ENCODE measurements at regions not wholly inside any gene's neighbourhood (a gene's known extent, or its start where the extent isn't known, plus 50 kb on each side); places are given as distances from the start of the nearest gene placed in this dataset.
"Not testable (repeated sequence)": the region's sequence is repeated elsewhere in the genome, so short reads cannot be mapped to it uniquely, and the experiment has no call there.

- H3K79me2 ChIP-seq (ENCODE audit: control insufficient read depth, insufficient read depth, low read length): no peaks in the 10 kb centered on the region
- no TSS peak for BruUV-seq (replicated peaks)
- H3K36me3 ChIP-seq (ENCODE audit: control insufficient read depth in 2 of 2, extremely low read depth in 1 of 2, insufficient read depth in 2 of 2, low read length in 2 of 2): no peaks in the 10 kb centered on the region
- TF ChIP-seq POLR2A (IDR thresholded peaks at IDR 0.05; ENCODE audit: low read depth, low read length): no peak
- no peak for TF ChIP-seq EZH2 (IDR thresholded peaks at IDR 0.05; ENCODE audit: borderline replicate concordance, low read depth, low read length, severe bottlenecking)
- no peak for TF ChIP-seq FOS (IDR thresholded peaks at IDR 0.05; ENCODE audit: borderline replicate concordance, insufficient read depth, low read length)
- TF ChIP-seq MAX (IDR thresholded peaks at IDR 0.05; ENCODE audit: insufficient read depth, insufficient read length): no peak
- TF ChIP-seq JUN (IDR thresholded peaks at IDR 0.05; ENCODE audit: borderline replicate concordance, insufficient read depth, insufficient read length, low read depth): no peak
- TF ChIP-seq MYC (IDR thresholded peaks at IDR 0.05; ENCODE audit: low read depth, low read length): no peak
- TF ChIP-seq CTCF (IDR thresholded peaks at IDR 0.05; ENCODE audit: extremely low read depth in 1 of 2, insufficient read depth in 1 of 2, low read depth in 1 of 2, low read length in 2 of 2): no peak
- TF ChIP-seq POLR2AphosphoS5 (IDR thresholded peaks at IDR 0.05; ENCODE audit: insufficient read depth, low read depth, low read length): no peak
- no peak for TF ChIP-seq GATA2 (IDR thresholded peaks at IDR 0.05; ENCODE audit: insufficient read depth, insufficient read length, low read depth, low read length)
- FAIRE-seq (no peak), DNase-seq (ENCODE audit: low read depth, low spot score) (no peak)
- H4K20me1 ChIP-seq (replicated peaks; ENCODE audit: control insufficient read depth, extremely low read depth, insufficient read depth, low read length): no peaks in the 10 kb centered on the region
- H3K27me3 ChIP-seq (ENCODE audit: control insufficient read depth in 2 of 2, insufficient read depth in 2 of 2, low read length in 2 of 2): peaks cover 0 to 2% of the 10 kb centered on the region in 2 experiments
- H3K27ac ChIP-seq (ENCODE audit: insufficient read depth, low read depth, low read length): no peak overlapping the region
- dilution Hi-C loops (cut with MboI; ENCODE audit: extremely low pct_ligation_motif_present, low sequenced_read_pairs) (no loop called here), intact Hi-C loops (cut with micrococcal nuclease) (no loop called here)
- no peaks in the 10 kb centered on the region for H3K4me1 ChIP-seq (ENCODE audit: control insufficient read depth, extremely low read depth, insufficient read depth, low read length)
- H3K9me1 ChIP-seq (replicated peaks; ENCODE audit: control insufficient read depth, extremely low read depth, insufficient read depth, low read length): no peaks in the 10 kb centered on the region
- POLR2A ChIA-PET: no interaction called here
- no peak overlapping the region for H3K9ac ChIP-seq (replicated peaks; ENCODE audit: extremely low read depth, insufficient read depth, low read length)
- CTCF ChIA-PET: no interaction called here
- no peak overlapping the region for H2AFZ ChIP-seq (ENCODE audit: low read depth, low read length)
- no peaks in the 10 kb centered on the region for H3K9me3 ChIP-seq (replicated peaks; ENCODE audit: control insufficient read depth, insufficient read depth, low read length)
- no peak overlapping the region for H3K4me3 ChIP-seq (replicated peaks in 1 of 3; ENCODE audit: insufficient read depth in 1 of 3, low read depth in 1 of 3, low read length in 3 of 3)
- no peak overlapping the region for H3K4me2 ChIP-seq (ENCODE audit: insufficient read depth, low read length)
Observed at GRCh38 chr18:21972281-21972680, 197.1 kb upstream of the GATA6 start.

- H2AFZ ChIP-seq (ENCODE audit: low read depth, low read length); intact Hi-C loops (cut with micrococcal nuclease); FAIRE-seq; H3K27me3 ChIP-seq (ENCODE audit: control insufficient read depth in 2 of 2, insufficient read depth in 2 of 2, low read length in 2 of 2); H3K27ac ChIP-seq (ENCODE audit: insufficient read depth, low read depth, low read length); H3K4me2 ChIP-seq (ENCODE audit: insufficient read depth, low read length); H3K4me1 ChIP-seq (ENCODE audit: control insufficient read depth, extremely low read depth, insufficient read depth, low read length); dilution Hi-C loops (cut with MboI; ENCODE audit: extremely low pct_ligation_motif_present, low sequenced_read_pairs); DNase-seq (ENCODE audit: low read depth, low spot score); BruUV-seq (replicated peaks); H3K79me2 ChIP-seq (ENCODE audit: control insufficient read depth, insufficient read depth, low read length); H3K9ac ChIP-seq (replicated peaks; ENCODE audit: extremely low read depth, insufficient read depth, low read length); H4K20me1 ChIP-seq (replicated peaks; ENCODE audit: control insufficient read depth, extremely low read depth, insufficient read depth, low read length); POLR2A ChIA-PET; H3K4me3 ChIP-seq (replicated peaks in 1 of 3; ENCODE audit: insufficient read depth in 1 of 3, low read depth in 1 of 3, low read length in 3 of 3); H3K9me3 ChIP-seq (replicated peaks; ENCODE audit: control insufficient read depth, insufficient read depth, low read length); H3K36me3 ChIP-seq (ENCODE audit: control insufficient read depth in 2 of 2, extremely low read depth in 1 of 2, insufficient read depth in 2 of 2, low read length in 2 of 2); H3K9me1 ChIP-seq (replicated peaks; ENCODE audit: control insufficient read depth, extremely low read depth, insufficient read depth, low read length): not testable (repeated sequence)
- CTCF ChIA-PET: interaction anchor here (0.9 to 1.5 kb wide), 3 partner anchors 20 to 23 kb away, joined by 3 to 5 read pairs (median 4); no protein-coding TSS in a partner anchor
Observed at GRCh38 chr18:21975954-21976353, 193.4 kb upstream of the GATA6 start.

All from endothelial cell of umbilical vein (primary cell).